ENCODE measurements at regions not wholly inside any gene's neighbourhood (a gene's known extent, or its start where the extent isn't known, plus 50 kb on each side); places are given as distances from the start of the nearest gene placed in this dataset.

GRCh38 chr1:184870319-184870718 lies 104.0 kb downstream of the NIBAN1 start (continued):
- TF ChIP-seq ATF2 (IDR thresholded peaks at IDR 0.05; ENCODE audit: low read length) (peak; percentile 69), ASH2L (IDR thresholded peaks at IDR 0.05; ENCODE audit: borderline replicate concordance, low read depth) (no peak), PBX3 (IDR thresholded peaks at IDR 0.05; ENCODE audit: insufficient replicate concordance, low read depth, low read length) (peak; percentile 23), CREM (IDR thresholded peaks at IDR 0.05; ENCODE audit: low read depth) (peak; percentile 72; the same call in 1 of the 2 replicates), RCOR1 (conservative IDR thresholded peaks at IDR 0.05; ENCODE audit: low read depth, low read length) (no peak), CEBPB (IDR thresholded peaks at IDR 0.05; ENCODE audit: borderline replicate concordance in 1 of 2, low read depth in 2 of 2, low read length in 2 of 2) (0 out of 4 replicates have a peak, but pooled peaks of 1 of the 2 experiments have one; percentile 43), IRF4 (IDR thresholded peaks at IDR 0.05; ENCODE audit: low read depth, low read length) (peak; percentile 73), RBBP5 (conservative IDR thresholded peaks at IDR 0.05) (no peak), FOXM1 (IDR thresholded peaks at IDR 0.05; ENCODE audit: low read depth, low read length) (peak; percentile 78; the same call in 1 of the 2 replicates), EED (IDR thresholded peaks at IDR 0.05; ENCODE audit: low read depth) (peak; percentile 76), SRF (IDR thresholded peaks at IDR 0.05; ENCODE audit: low read depth in 2 of 2, low read length in 2 of 2) (0 out of 4 replicates have a peak, but pooled peaks of 1 of the 2 experiments have one; percentile 48), IKZF2 (IDR thresholded peaks at IDR 0.05) (peak in 1 of 2 experiments; percentile 16; a peak in 1 of 4 replicates), ETV6 (conservative IDR thresholded peaks at IDR 0.05 in 1 of 2, IDR thresholded peaks at IDR 0.05 in 1 of 2; ENCODE audit: borderline replicate concordance in 1 of 2, low read depth in 1 of 2) (peak in 1 of 2 experiments; percentile 55; a peak in 1 of 4 replicates), PAX5 (IDR thresholded peaks at IDR 0.05; ENCODE audit: borderline replicate concordance, low read depth, low read length) (0 out of 2 replicates have a peak, but pooled peaks have one; percentile 43), EP300 (IDR thresholded peaks at IDR 0.05; ENCODE audit: borderline replicate concordance in 1 of 2, control insufficient read depth in 1 of 2, low read depth in 2 of 2, low read length in 2 of 2) (peak in 1 of 2 experiments; percentile 65; a peak in 1 of 4 replicates), YBX1 (IDR thresholded peaks at IDR 0.05) (no peak)

Measured in GM12878 (cell line).